SK-N-SH (cell line): ENCODE measurements at regions not wholly inside any gene's neighbourhood (a gene's known extent, or its start where the extent isn't known, plus 50 kb on each side); places are given as distances from the start of the nearest gene placed in this dataset.

Experiments
- CTCF ChIA-PET: fragments of 300-600, 350-600 bp; formaldehyde crosslinking; extraction: SDS; loops from one replicate; lab custom pipeline; 2021; lab: Yijun Ruan, JAX
- POLR2A ChIA-PET: fragments of 350-600 bp; sonication (Branson Sonifier 250); formaldehyde crosslinking; extraction: SDS; loops from one replicate; lab custom pipeline; 2020; ENCODE audit warnings: antibody characterized with exemption, inconsistent platforms; lab: Yijun Ruan, JAX
- DNase-seq: peaks from one replicate; pipeline ENCODE4 v3.0.0; 2012
- H2AFZ ChIP-seq: fragments of 200-600 bp; sonication (generic); 2 replicates; pipeline ENCODE4 v1.8.1; 2016; ENCODE audit warnings: antibody characterized with exemption, mild to moderate bottlenecking, low read depth
- H3F3A ChIP-seq: fragments of 200-600 bp; sonication (generic); replicated peaks from 2 replicates; pipeline ENCODE3; 2016; ENCODE audit warnings: antibody characterized with exemption, mild to moderate bottlenecking; ENCODE audit not compliant: insufficient read depth
- H3K27ac ChIP-seq, 2 experiments: fragments of 200-500 bp in 1 of 2; fragments of 200-600 bp in 1 of 2; sonication (Bioruptor generic) in 1 of 2; sonication (generic), shearing (Covaris generic) in 1 of 2; 2 replicates each; pipeline versions ENCODE4 v1.5.1 to v1.6.1; 2014 to 2016; ENCODE audit warnings: low read depth in 2 of 2, inconsistent platforms in 1 of 2, low read length in 1 of 2, mild to moderate bottlenecking in 1 of 2, mixed read lengths in 1 of 2
- H3K27me3 ChIP-seq: fragments of 200-600 bp; sonication (generic), shearing (Covaris generic); 2 replicates; pipeline ENCODE4 v1.6.1; 2016; ENCODE audit warnings: mixed run types; ENCODE audit not compliant: insufficient read depth
- H3K36me3 ChIP-seq, 2 experiments: fragments of 200-500 bp in 1 of 2; fragments of 200-600 bp in 1 of 2; sonication (Bioruptor generic) in 1 of 2; sonication (generic) in 1 of 2; replicated peaks in 1 of 2; 2 replicates each; pipeline versions ENCODE3 to v1.5.1; 2014 to 2016; ENCODE audit warnings: low read length in 1 of 2, mild to moderate bottlenecking in 1 of 2; ENCODE audit not compliant: insufficient read depth in 2 of 2, control insufficient read depth in 1 of 2
- H3K4me1 ChIP-seq, 2 experiments: fragments of 200-500 bp in 1 of 2; fragments of 200-600 bp in 1 of 2; sonication (Bioruptor generic) in 1 of 2; sonication (generic), shearing (Covaris generic) in 1 of 2; 2 replicates each; pipeline versions ENCODE4 v1.5.1 to v1.6.1; 2014 to 2016; ENCODE audit warnings: low read depth in 1 of 2, low read length in 1 of 2, mixed run types in 1 of 2; ENCODE audit not compliant: insufficient read depth in 2 of 2, control insufficient read depth in 1 of 2
- H3K4me2 ChIP-seq: fragments of 200-600 bp; sonication (generic), shearing (Covaris generic); 2 replicates; pipeline ENCODE4 v1.6.1; 2017; ENCODE audit warnings: mixed run types
- H3K4me3 ChIP-seq, 2 experiments: fragments of 200-500 bp in 1 of 2; fragments of 200-600 bp in 1 of 2; sonication (Bioruptor generic) in 1 of 2; sonication (generic), shearing (Covaris generic) in 1 of 2; 2 replicates each; pipeline versions ENCODE4 v1.5.1 to v1.8.1; 2014 to 2016; ENCODE audit warnings: low read depth in 2 of 2, inconsistent platforms in 1 of 2, low read length in 1 of 2, mild to moderate bottlenecking in 1 of 2, mixed read lengths in 1 of 2, moderate library complexity in 1 of 2
- H3K79me2 ChIP-seq: fragments of 200-600 bp; sonication (generic); 2 replicates; pipeline ENCODE4 v1.8.1; 2017; ENCODE audit warnings: mild to moderate bottlenecking; ENCODE audit not compliant: insufficient read depth
- H3K9ac ChIP-seq: fragments of 200-600 bp; sonication (generic); 2 replicates; pipeline ENCODE4 v1.6.1; 2017; ENCODE audit warnings: mixed run types
- H3K9me2 ChIP-seq: fragments of 200-600 bp; sonication (generic); 2 replicates; pipeline ENCODE4 v1.6.1; 2017; ENCODE audit warnings: mixed run types
- H3K9me3 ChIP-seq: fragments of 200-600 bp; sonication (generic); 2 replicates; pipeline ENCODE4 v1.6.1; 2017; ENCODE audit warnings: mixed run types, mild to moderate bottlenecking, moderate library complexity
- H4K20me1 ChIP-seq: fragments of 200-600 bp; sonication (generic); 2 replicates; pipeline ENCODE4 v1.6.1; 2017; ENCODE audit warnings: mild to moderate bottlenecking, mixed run types; ENCODE audit not compliant: insufficient read depth
- CHD2 ChIP-seq: fragments of 150-350 bp; IDR thresholded peaks from 2 replicates; pipeline ENCODE4 v1.6.1; 2018; ENCODE audit warnings: low read length; ENCODE audit not compliant: partially characterized antibody
- CTCF ChIP-seq: fragments of 200-600 bp; sonication (generic); IDR thresholded peaks from 2 replicates; pipeline ENCODE4 v1.6.1; 2017; ENCODE audit warnings: antibody characterized with exemption, mild to moderate bottlenecking, moderate library complexity
- ELF1 ChIP-seq: IDR thresholded peaks from 2 replicates; pipeline ENCODE4 v1.4.0; 2012
- FOXJ3 ChIP-seq: sonication (generic); formaldehyde crosslinking; IDR thresholded peaks from 2 replicates; pipeline ENCODE4 v1.5.1; 2020; ENCODE audit warnings: mild to moderate bottlenecking, missing genetic modification reagents
- FOXM1 ChIP-seq: IDR thresholded peaks from 2 replicates; pipeline ENCODE4 v1.4.0; 2012; ENCODE audit warnings: low read depth, mild to moderate bottlenecking
- GATA2 ChIP-seq: sonication (generic); formaldehyde crosslinking; IDR thresholded peaks from 2 replicates; pipeline ENCODE4 v1.5.0; 2020; ENCODE audit warnings: mild to moderate bottlenecking, missing genetic modification reagents
- IRF3 ChIP-seq: fragments of 150-350 bp; IDR thresholded peaks from 2 replicates; pipeline ENCODE4 v1.6.1; 2016; ENCODE audit warnings: mild to moderate bottlenecking, low read depth, low read length
- MEF2A ChIP-seq: IDR thresholded peaks from 2 replicates; pipeline ENCODE4 v1.4.0; 2012; ENCODE audit warnings: low read depth, borderline replicate concordance
- NFIC ChIP-seq: IDR thresholded peaks from 2 replicates; pipeline ENCODE4 v1.4.0; 2012; ENCODE audit warnings: borderline replicate concordance
- RAD21 ChIP-seq: IDR thresholded peaks from 2 replicates; pipeline ENCODE4 v1.6.1; 2012; ENCODE audit warnings: mild to moderate bottlenecking, low read length
- REST ChIP-seq: IDR thresholded peaks from 2 replicates; pipeline ENCODE4 v1.6.1; 2012; ENCODE audit warnings: mild to moderate bottlenecking, low read depth, low read length, moderate library complexity
- RFX5 ChIP-seq: IDR thresholded peaks from 2 replicates; pipeline ENCODE4 v1.6.1; 2012; ENCODE audit warnings: mild to moderate bottlenecking, improper control_type of control experiment, low read length
- RXRA ChIP-seq: IDR thresholded peaks from 2 replicates; pipeline ENCODE4 v1.4.0; 2012; ENCODE audit warnings: low read depth, mild to moderate bottlenecking, borderline replicate concordance
- TCF12 ChIP-seq: IDR thresholded peaks from 2 replicates; pipeline ENCODE4 v1.4.0; 2012
- TEAD4 ChIP-seq: IDR thresholded peaks from 2 replicates; pipeline ENCODE4 v1.4.0; 2012; ENCODE audit warnings: mild to moderate bottlenecking, borderline replicate concordance; ENCODE audit not compliant: insufficient read depth
- ZBTB33 ChIP-seq: IDR thresholded peaks from 2 replicates; pipeline ENCODE4 v1.4.0; 2012; ENCODE audit warnings: low read depth, borderline replicate concordance
- WGBS: methylation state at CpG from one replicate; pipeline ENCODE4 v1.1.6; 2017; ENCODE audit warnings: low lambda C conversion rate; 5-methylcytosine and 5-hydroxymethylcytosine counted together
- TF ChIP-seq, protein P1 (sequence below): IDR thresholded peaks from 2 replicates; pipeline ENCODE4; 2012
- TF ChIP-seq, protein P2 (sequence below): IDR thresholded peaks from 2 replicates; pipeline ENCODE4 v1.4.0; 2012; ENCODE audit warnings: low read depth, borderline replicate concordance

GRCh38 chr20:40238511-40238910, 450.5 kb downstream of the MAFB start:
- Histone ChIP-seq H3K4me3 (no peak overlapping the region), H3K27me3 (no peaks in the 10 kb centered on the region)
- TF ChIP-seq, protein P1, sequence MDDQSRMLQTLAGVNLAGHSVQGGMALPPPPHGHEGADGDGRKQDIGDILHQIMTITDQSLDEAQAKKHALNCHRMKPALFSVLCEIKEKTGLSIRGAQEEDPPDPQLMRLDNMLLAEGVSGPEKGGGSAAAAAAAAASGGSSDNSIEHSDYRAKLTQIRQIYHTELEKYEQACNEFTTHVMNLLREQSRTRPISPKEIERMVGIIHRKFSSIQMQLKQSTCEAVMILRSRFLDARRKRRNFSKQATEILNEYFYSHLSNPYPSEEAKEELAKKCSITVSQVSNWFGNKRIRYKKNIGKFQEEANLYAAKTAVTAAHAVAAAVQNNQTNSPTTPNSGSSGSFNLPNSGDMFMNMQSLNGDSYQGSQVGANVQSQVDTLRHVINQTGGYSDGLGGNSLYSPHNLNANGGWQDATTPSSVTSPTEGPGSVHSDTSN, result no peak
- TF ChIP-seq TEAD4, result no peak
- TF ChIP-seq ELF1, result no peak
- no peak for TF ChIP-seq CHD2
- TF ChIP-seq FOXM1, result no peak
- TF ChIP-seq RAD21, result no peak
- TF ChIP-seq, protein P2, sequence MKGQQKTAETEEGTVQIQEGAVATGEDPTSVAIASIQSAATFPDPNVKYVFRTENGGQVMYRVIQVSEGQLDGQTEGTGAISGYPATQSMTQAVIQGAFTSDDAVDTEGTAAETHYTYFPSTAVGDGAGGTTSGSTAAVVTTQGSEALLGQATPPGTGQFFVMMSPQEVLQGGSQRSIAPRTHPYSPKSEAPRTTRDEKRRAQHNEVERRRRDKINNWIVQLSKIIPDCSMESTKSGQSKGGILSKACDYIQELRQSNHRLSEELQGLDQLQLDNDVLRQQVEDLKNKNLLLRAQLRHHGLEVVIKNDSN, result no peak
- no peak for TF ChIP-seq CTCF
- no peak for TF ChIP-seq RFX5
- TF ChIP-seq NFIC, result no peak
- TF ChIP-seq RXRA, result no peak
- no peak for TF ChIP-seq TCF12
- TF ChIP-seq MEF2A, result no peak
- no peak for TF ChIP-seq GATA2 (CRISPR knock-in tag)
- TF ChIP-seq REST, result no peak
- no peak for TF ChIP-seq IRF3
- TF ChIP-seq ZBTB33, result no peak
- no peak for TF ChIP-seq FOXJ3 (CRISPR knock-in tag)
- TF ChIP-seq, all 33 proteins: peak for 0
- Histone ChIP-seq H3K4me1 (peaks cover 0 to 13% of the 10 kb centered on the region in 2 experiments; a peak in 2 of 4 replicates), H4K20me1 (no peaks in the 10 kb centered on the region), H2AFZ (no peak overlapping the region), H3K9ac (no peak overlapping the region), H3K27ac (no peak overlapping the region), H3K4me2 (no peak overlapping the region), H3F3A (no peaks in the 10 kb centered on the region), H3K36me3 (no peaks in the 10 kb centered on the region), H3K79me2 (no peaks in the 10 kb centered on the region), H3K9me2 (no peaks in the 10 kb centered on the region), H3K9me3 (no peaks in the 10 kb centered on the region)
- CTCF ChIA-PET, result no interaction called here
- POLR2A ChIA-PET, result no interaction called here
- WGBS, result 48% methylated on average over 3 of the region's 3 CpGs
- no peak for DNase-seq
